Mucosa of descending colon (tissue), 3 donors: ENCODE measurements at regions not wholly inside any gene's neighbourhood (a gene's known extent, or its start where the extent isn't known, plus 50 kb on each side); places are given as distances from the start of the nearest gene placed in this dataset.

ENCODE experiments used
- ATAC-seq: fragments of 200-7000 bp; cut with Tn5 transposase; one replicate; pipeline ENCODE4 v1.9.1; 2020; ENCODE audit warnings: mild to moderate bottlenecking, moderate library complexity
- DNase-seq, 3 donors: peaks; one replicate each; pipeline ENCODE4 v3.0.0-alpha.2; 2020
- H3K36me3 ChIP-seq: fragments of 200-600 bp; one replicate; pipeline ENCODE4 v1.8.0; 2021; ENCODE audit warnings: low read depth, mild to moderate bottlenecking
- H3K4me1 ChIP-seq: fragments of 200-600 bp; one replicate; pipeline ENCODE4 v1.8.0; 2021; ENCODE audit warnings: low read depth, mild to moderate bottlenecking
- H3K4me3 ChIP-seq: fragments of 200-600 bp; one replicate; pipeline ENCODE4 v1.8.0; 2021; ENCODE audit warnings: mild to moderate bottlenecking
- H3K9me3 ChIP-seq: fragments of 200-600 bp; one replicate; pipeline ENCODE4 v1.8.0; 2021; ENCODE audit warnings: mild to moderate bottlenecking
- CTCF ChIP-seq: fragments of 200-600 bp; IDR thresholded peaks from one replicate; pipeline ENCODE4 v1.8.0; 2022; ENCODE audit warnings: antibody characterized with exemption, mild to moderate bottlenecking
- intact Hi-C, 2 donors: fragments of 100-400 bp; cut with DNase I in 1 of 2; cut with micrococcal nuclease in 1 of 2; formaldehyde crosslinking; loops; one replicate each; pipeline versions ENCODE4 v1.11.0 to v1.11.1; 2022; cut with DNase I, micrococcal nuclease
- donor health status: DM: no; HTN: no; CAD: no; lungs with moderate emphysema.
- donor health status: DM: no; HTN: no; CAD: no.
- donor health status: DM: no; HTN: yes; CAD: no.

- TF ChIP-seq CTCF = no peak
- no peak for ATAC-seq
- Histone ChIP-seq H3K9me3 (no peaks in the 10 kb centered on the region), H3K36me3 (no peaks in the 10 kb centered on the region), H3K4me3 (no peak overlapping the region), H3K4me1 (no peaks in the 10 kb centered on the region)
- no peak for DNase-seq
- intact Hi-C loops = no loop called here
Measured at GRCh38 chr4:71277353-71277752, 61.5 kb upstream of the SLC4A4 start.

GRCh38 chr4:71283642-71284257, 55.1 kb upstream of the SLC4A4 start:
- peaks cover 7% of the 10 kb centered on the region for H3K4me1 ChIP-seq
- intact Hi-C loops = no loop called here
- no peaks in the 10 kb centered on the region for H3K9me3 ChIP-seq
- DNase-seq (no peak), ATAC-seq (peak; percentile 41)
- H3K36me3 ChIP-seq = no peaks in the 10 kb centered on the region
- no peak for TF ChIP-seq CTCF
- no peak overlapping the region for H3K4me3 ChIP-seq

- Histone ChIP-seq H3K4me1 (peaks cover 7% of the 10 kb centered on the region), H3K36me3 (no peaks in the 10 kb centered on the region), H3K9me3 (no peaks in the 10 kb centered on the region), H3K4me3 (no peak overlapping the region)
- TF ChIP-seq CTCF = no peak
- no peak for ATAC-seq
- intact Hi-C loops = no loop called here
- no peak for DNase-seq
Measured at GRCh38 chr4:71287305-71287704, 51.5 kb upstream of the SLC4A4 start.

GRCh38 chr4:71288875-71289274, 49.9 kb upstream of the SLC4A4 start:
- Histone ChIP-seq H3K36me3 (no peaks in the 10 kb centered on the region), H3K4me3 (no peak overlapping the region), H3K4me1 (peaks cover 7% of the 10 kb centered on the region), H3K9me3 (no peaks in the 10 kb centered on the region)
- intact Hi-C loops = no loop called here
- peak; percentile 76 for ATAC-seq
- no peak for TF ChIP-seq CTCF
- DNase-seq = no peak
